ENCODE measurements at regions not wholly inside any gene's neighbourhood (a gene's known extent, or its start where the extent isn't known, plus 50 kb on each side); places are given as distances from the start of the nearest gene placed in this dataset.

DNA sequence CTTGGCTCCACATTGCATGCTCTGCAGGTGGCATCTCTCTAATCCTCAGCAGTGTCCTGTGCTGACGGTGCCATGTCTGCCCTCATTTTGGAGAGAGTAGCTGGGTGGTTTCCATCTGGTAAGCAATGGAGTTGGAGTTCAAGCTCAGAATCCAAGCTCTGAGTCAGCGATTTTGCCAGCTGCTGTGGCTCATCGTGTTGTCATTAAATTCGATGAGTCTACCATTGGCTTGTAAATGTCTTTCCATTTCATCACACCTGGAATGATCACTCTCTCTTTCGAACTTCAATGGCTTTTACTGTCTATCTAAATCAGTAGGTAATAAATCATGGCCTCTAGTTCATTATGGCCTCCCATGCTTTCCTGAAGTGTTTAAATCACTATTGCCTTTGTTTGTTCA lies 378.5 kb upstream of the TSHZ2 start:
- H2AFZ ChIP-seq (ENCODE audit: low read length), result no peak overlapping the region
- no peaks in the 10 kb centered on the region for H3K4me1 ChIP-seq (ENCODE audit: insufficient read depth, low read length)
- no peak overlapping the region for H3K9ac ChIP-seq (ENCODE audit: insufficient read depth, low read depth, low read length)
- FAIRE-seq (no peak), ATAC-seq (no peak), DNase-seq (ENCODE audit: low spot score) (no peak)
- no peak overlapping the region for H3K4me2 ChIP-seq (ENCODE audit: low read depth, low read length)
- CTCF ChIA-PET (ENCODE audit: low intra/inter-chr PET ratio, low total read pairs), result no interaction called here
- H3K9me3 ChIP-seq (ENCODE audit: low read length), result peaks cover 7% of the 10 kb centered on the region; the same call in 1 of the 2 replicates
- no peaks in the 10 kb centered on the region for H3K36me3 ChIP-seq (replicated peaks in 1 of 2; ENCODE audit: control insufficient read depth in 1 of 2, insufficient read depth in 2 of 2, low read length in 2 of 2)
- H3K4me3 ChIP-seq (replicated peaks in 1 of 3; ENCODE audit: insufficient read depth in 1 of 3, low read depth in 2 of 3, low read length in 3 of 3), result no peak overlapping the region
- intact Hi-C loops (cut with micrococcal nuclease; ENCODE audit: unreplicated experiment) (no loop called here), in situ Hi-C loops (cut with HindIII; ENCODE audit: extremely low pct_ligation_motif_present, low pct_unique_long_range_greater_than_20kb) (no loop called here)
- POLR2A ChIA-PET, result no interaction called here
- no peak overlapping the region for H3K27ac ChIP-seq (ENCODE audit: extremely low read length, insufficient read depth, low read length)
- WGBS (ENCODE audit: low lambda C conversion rate), result 12% methylated on average over 5 of the region's 5 CpGs
- H3K27me3 ChIP-seq (ENCODE audit: control insufficient read depth in 1 of 2, insufficient read depth in 2 of 2, low read length in 2 of 2), result no peaks in the 10 kb centered on the region
- no peaks in the 10 kb centered on the region for H3K79me2 ChIP-seq (ENCODE audit: insufficient read depth, low read length)
- no peak for TF ChIP-seq ZNF609 (CRISPR knock-in tag; IDR thresholded peaks at IDR 0.05; ENCODE audit: borderline replicate concordance)
- peak; percentile 31; the same call in 1 of the 2 replicates for TF ChIP-seq MAFG (CRISPR knock-in tag; IDR thresholded peaks at IDR 0.05)
- no peak for TF ChIP-seq ZNF672 (CRISPR knock-in tag; IDR thresholded peaks at IDR 0.05)
- TF ChIP-seq MAFK (conservative IDR thresholded peaks at IDR 0.05 in 1 of 2, IDR thresholded peaks at IDR 0.05 in 1 of 2; ENCODE audit: low read length in 2 of 2), result peak; percentile 68 to 91
- peak; percentile 81 for TF ChIP-seq MAFF (IDR thresholded peaks at IDR 0.05; ENCODE audit: low read depth, low read length)
- H4K20me1 ChIP-seq (ENCODE audit: insufficient read depth, low read length), result no peaks in the 10 kb centered on the region
- no TSS peak for BruUV-seq (replicated peaks)
